Cardiac fibroblast (primary cell): ENCODE measurements at regions not wholly inside any gene's neighbourhood (a gene's known extent, or its start where the extent isn't known, plus 50 kb on each side); places are given as distances from the start of the nearest gene placed in this dataset.
A peak's percentile ranks its signal among the peaks of the same experiment; 100 is the strongest.

Experiments used
- DNase-seq, 2 donors: peaks; one replicate each; pipeline versions ENCODE4 v3.0.0 to v3.0.0-alpha.2; 2010; ENCODE audit warnings: low read depth in 2 of 2
- H3K4me3 ChIP-seq, 2 donors: replicated peaks in 1 of 2; 1 replicate in 1 of 2; 2 replicates in 1 of 2; pipeline ENCODE4 v1.5.1; 2011; ENCODE audit warnings: low read depth in 2 of 2, low read length in 2 of 2, mild to moderate bottlenecking in 2 of 2, moderate library complexity in 1 of 2
- TF ChIP-seq, protein P1 (sequence below): IDR thresholded peaks from one replicate; pipeline ENCODE4 v1.5.1; 2011; ENCODE audit warnings: low read depth, mild to moderate bottlenecking, low read length, inconsistent platforms

DNA sequence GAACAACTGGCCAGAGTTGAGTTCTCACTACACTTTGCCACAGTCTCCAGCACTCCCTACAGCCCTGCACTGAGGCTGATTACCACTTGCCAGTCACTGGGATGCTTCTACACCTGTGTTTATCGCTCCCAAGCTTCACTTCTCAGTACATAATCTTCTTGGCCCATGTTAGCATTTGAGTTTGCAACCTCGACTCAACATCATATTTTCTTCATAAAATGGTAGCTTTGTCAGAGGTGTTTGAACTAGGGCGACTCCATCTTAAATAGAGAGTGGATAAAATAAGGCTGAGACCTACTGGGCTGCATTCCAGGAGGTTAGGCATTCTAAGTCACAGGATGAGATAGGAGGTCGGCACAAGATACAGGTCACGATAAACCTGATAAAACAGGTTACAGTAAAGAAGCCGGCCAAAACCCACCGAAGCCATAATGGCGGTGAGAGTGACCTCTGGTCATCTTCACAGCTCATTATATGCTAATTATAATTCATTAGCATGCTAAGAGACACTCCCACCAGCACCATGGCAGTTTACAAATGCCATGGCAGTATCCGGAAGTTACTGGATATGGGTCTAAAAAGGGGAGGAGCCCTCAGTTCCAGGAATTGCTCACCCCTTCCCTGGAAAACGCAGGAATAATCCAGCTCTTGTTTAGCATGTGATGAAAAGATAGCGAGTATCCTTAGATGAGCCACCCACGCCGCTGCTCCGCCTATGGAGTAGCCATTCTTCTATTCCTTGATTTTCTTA lies 105.8 kb upstream of the KLF6 start:
- H3K4me3 ChIP-seq: no peak overlapping the region
- no peak for DNase-seq
- TF ChIP-seq, protein P1, sequence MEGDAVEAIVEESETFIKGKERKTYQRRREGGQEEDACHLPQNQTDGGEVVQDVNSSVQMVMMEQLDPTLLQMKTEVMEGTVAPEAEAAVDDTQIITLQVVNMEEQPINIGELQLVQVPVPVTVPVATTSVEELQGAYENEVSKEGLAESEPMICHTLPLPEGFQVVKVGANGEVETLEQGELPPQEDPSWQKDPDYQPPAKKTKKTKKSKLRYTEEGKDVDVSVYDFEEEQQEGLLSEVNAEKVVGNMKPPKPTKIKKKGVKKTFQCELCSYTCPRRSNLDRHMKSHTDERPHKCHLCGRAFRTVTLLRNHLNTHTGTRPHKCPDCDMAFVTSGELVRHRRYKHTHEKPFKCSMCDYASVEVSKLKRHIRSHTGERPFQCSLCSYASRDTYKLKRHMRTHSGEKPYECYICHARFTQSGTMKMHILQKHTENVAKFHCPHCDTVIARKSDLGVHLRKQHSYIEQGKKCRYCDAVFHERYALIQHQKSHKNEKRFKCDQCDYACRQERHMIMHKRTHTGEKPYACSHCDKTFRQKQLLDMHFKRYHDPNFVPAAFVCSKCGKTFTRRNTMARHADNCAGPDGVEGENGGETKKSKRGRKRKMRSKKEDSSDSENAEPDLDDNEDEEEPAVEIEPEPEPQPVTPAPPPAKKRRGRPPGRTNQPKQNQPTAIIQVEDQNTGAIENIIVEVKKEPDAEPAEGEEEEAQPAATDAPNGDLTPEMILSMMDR: no peak

DNA sequence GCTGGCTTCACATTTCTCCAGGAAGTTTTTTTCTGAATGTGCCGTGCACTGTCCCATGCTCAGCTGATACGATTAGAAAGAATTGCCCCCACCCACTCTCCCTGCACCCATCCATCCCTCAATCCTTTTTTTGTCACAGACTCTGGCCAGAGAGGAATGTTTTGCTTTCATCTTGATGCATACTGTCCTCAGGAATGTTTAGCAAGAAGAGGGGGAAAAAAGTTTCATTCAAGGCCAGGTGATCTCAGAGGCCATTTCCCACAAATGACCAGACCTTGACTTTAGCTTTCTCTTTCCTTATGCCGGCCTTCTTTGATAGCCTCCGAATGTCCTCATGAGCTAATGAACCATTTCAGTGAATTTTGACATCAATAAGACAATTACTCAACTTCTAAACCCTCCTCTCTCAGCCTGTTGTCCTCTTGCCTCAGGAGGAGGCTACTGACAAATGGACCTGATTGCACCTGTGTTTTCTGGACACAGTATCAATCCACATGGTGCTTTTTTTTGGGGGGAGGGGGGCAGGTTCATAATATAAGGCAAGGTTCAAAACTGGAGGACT lies 105.0 kb upstream of the KLF6 start:
- H3K4me3 ChIP-seq: no peak overlapping the region
- TF ChIP-seq, protein P1: no peak
- DNase-seq: peak; percentile 59 to 94

DNA sequence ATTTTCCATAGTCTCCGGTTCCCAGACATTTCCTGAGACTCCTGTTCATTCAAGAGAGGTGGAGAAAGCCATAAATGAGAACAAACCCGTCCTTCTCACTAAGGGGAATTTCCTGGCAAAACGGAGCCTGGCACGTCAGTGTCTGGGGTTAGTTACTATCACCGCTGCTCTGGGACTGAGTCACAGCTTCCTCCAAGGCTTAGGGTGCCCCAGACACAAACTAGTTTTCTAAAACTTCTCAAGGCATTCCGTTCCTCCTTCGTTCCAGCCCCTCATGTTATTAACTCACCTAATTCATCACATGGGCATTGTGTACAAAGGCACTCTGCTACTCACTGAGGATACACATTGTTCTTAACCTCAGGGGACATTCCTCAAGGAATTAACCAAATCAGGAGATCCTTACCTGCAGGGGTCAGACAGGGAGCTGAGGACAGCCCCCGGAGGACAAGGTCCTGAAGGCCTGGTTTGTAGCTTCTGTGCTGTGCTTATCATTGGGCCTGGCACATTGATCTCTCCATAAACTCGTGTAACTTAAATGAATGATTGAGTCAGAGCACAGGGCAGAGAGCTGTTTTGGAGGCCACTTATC lies 103.0 kb upstream of the KLF6 start:
- no peak overlapping the region for H3K4me3 ChIP-seq
- TF ChIP-seq, protein P1: no peak
- peak; percentile 92 to 98 for DNase-seq

DNA sequence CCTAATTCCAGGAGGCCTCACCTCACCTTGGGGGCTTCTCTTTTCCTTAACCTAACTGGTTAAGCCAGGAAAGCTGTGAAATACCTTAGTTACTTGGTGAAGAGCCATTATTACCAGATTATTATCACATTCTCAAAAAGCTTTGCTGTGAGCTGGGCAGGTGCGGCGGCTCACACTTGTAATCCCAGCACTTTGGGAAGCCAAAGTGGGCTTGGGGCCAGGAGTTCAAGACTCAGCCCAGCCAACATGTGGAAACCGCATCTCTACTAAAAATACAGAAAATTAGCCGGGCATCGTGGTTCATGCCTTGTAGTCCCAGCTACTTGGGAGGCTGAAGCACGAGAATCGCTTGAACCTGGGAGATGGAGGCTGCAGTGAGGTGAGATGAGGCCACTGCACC lies 102.4 kb upstream of the KLF6 start:
- H3K4me3 ChIP-seq: peak overlapping the region in 1 of 2 donors; percentile 1
- DNase-seq: no peak
- TF ChIP-seq, protein P1: no peak

DNA sequence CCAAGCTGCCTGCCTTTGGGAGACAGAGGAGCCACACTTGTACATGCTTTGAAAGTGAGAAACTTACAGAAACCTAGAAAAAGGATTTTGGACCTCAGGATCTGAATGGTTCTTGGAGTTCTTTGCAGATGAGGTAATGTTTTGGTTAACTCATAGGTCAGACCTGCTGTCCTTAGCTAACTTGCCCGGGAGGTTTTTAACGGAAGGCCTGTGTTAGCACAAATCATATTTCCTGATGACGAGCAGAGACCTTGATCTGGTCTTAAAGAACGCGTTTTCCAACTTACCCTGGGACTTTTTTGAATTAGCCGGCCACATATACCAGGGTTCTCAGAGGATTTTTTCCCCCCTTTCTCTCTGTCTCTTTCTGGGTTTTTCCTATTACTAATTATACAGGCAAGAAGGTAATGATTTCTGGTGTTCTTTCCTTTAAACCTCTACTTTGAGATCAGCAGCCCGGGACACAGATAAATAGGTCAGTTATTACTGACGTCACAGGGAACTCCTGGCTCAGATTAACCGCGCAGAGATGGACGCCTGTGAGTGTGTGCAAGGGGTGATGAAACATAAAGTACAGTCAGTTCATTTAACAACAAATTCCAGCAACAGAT lies 101.7 kb upstream of the KLF6 start:
- TF ChIP-seq, protein P1: no peak
- peak overlapping the region in 1 of 2 donors; percentile 24 for H3K4me3 ChIP-seq
- DNase-seq: peak; percentile 93 to 98

DNA sequence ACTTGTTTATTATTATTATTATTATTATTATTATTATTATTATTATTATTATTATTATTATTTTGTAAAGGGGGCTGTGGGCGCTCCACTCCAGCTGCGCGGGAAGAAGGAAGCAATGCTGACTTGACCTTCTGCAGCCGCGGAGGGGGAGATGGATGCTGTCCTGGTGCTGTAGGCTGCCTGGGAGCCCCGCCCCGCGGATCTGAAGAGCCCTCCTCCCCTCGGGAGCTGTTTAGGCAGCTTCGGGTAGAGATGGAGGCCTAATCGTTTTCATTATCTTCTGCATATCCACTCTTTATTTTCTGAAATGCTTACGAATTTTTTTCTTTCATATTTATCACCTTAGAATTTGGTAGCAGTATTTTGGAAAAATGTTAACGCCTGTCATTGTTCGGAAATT lies 101.2 kb upstream of the KLF6 start:
- peak; percentile 71 to 81 for DNase-seq
- H3K4me3 ChIP-seq: peak overlapping the region in 1 of 2 donors; percentile 24
- TF ChIP-seq, protein P1: no peak
